IMR-90 (cell line): ENCODE measurements at regions not wholly inside any gene's neighbourhood (a gene's known extent, or its start where the extent isn't known, plus 50 kb on each side); places are given as distances from the start of the nearest gene placed in this dataset.

Experiments
- ATAC-seq: fragments of 200-7000 bp; cut with Tn5 transposase; 2 replicates; pipeline ENCODE4 v1.9.1; 2020; ENCODE audit warnings: low read depth, mild to moderate bottlenecking, moderate library complexity
- BruUV-seq: library from RNA; stranded (reverse); fragments of 400-500 nt; replicated peaks from 2 replicates; lab custom pipeline; 2021; lab: Mats Ljungman, UMichigan
- CTCF ChIA-PET: fragments of 300-600 bp; formaldehyde crosslinking; extraction: SDS; loops from one replicate; lab custom pipeline; 2021; ENCODE audit warnings: antibody characterized with exemption; lab: Yijun Ruan, JAX
- POLR2A ChIA-PET: fragments of 300-600 bp; sonication (Branson Sonifier 250); formaldehyde crosslinking; loops from one replicate; lab custom pipeline; 2022; ENCODE audit warnings: antibody characterized with exemption; ENCODE audit not compliant: unreplicated experiment; lab: Charles Lee
- DNase-seq: peaks from one replicate; pipeline ENCODE4 v3.0.0; 2013
- H2AFZ ChIP-seq: replicated peaks from 2 replicates; pipeline ENCODE3; 2013; ENCODE audit warnings: low read length, mild to moderate bottlenecking; ENCODE audit not compliant: poor library complexity
- H2AK5ac ChIP-seq: 2 replicates; pipeline ENCODE4 v1.6.1; 2013; ENCODE audit warnings: low read depth, low read length, inconsistent platforms
- H2AK9ac ChIP-seq: replicated peaks from 2 replicates; pipeline ENCODE3; 2013; ENCODE audit warnings: mild to moderate bottlenecking, low read depth, low read length, moderate library complexity; ENCODE audit not compliant: poor library complexity
- H2BK120ac ChIP-seq: 2 replicates; pipeline ENCODE4 v1.6.1; 2013; ENCODE audit warnings: low read depth, low read length, inconsistent platforms
- H2BK15ac ChIP-seq: 3 replicates; pipeline ENCODE4 v1.6.1; 2013; ENCODE audit warnings: low read depth, low read length, inconsistent platforms
- H2BK20ac ChIP-seq: 2 replicates; pipeline ENCODE4 v1.6.1; 2013; ENCODE audit warnings: low read depth, mild to moderate bottlenecking, inconsistent platforms, low read length, moderate library complexity
- H2BK5ac ChIP-seq: 2 replicates; pipeline ENCODE4 v1.6.1; 2013; ENCODE audit warnings: mild to moderate bottlenecking, low read depth, low read length, inconsistent platforms; ENCODE audit not compliant: poor library complexity, severe bottlenecking
- H3K14ac ChIP-seq: replicated peaks from 2 replicates; pipeline ENCODE4 v1.6.1; 2013; ENCODE audit warnings: low read depth, low read length, inconsistent platforms
- H3K18ac ChIP-seq: 2 replicates; pipeline ENCODE4 v1.6.1; 2013; ENCODE audit warnings: low read depth, low read length, control low read depth
- H3K23ac ChIP-seq: 2 replicates; pipeline ENCODE4 v1.6.1; 2013; ENCODE audit warnings: low read depth, low read length, inconsistent platforms
- H3K27ac ChIP-seq: 2 replicates; pipeline ENCODE4 v1.5.1; 2013; ENCODE audit warnings: mild to moderate bottlenecking, control low read depth, low read length; ENCODE audit not compliant: insufficient read depth
- H3K27me3 ChIP-seq: 2 replicates; pipeline ENCODE4 v1.6.1; 2013; ENCODE audit warnings: low read length; ENCODE audit not compliant: control insufficient read depth, insufficient read depth
- H3K36me3 ChIP-seq: 2 replicates; pipeline ENCODE4 v1.6.1; 2013; ENCODE audit warnings: low read length, mixed read lengths; ENCODE audit not compliant: control insufficient read depth, insufficient read depth
- H3K4ac ChIP-seq: 2 replicates; pipeline ENCODE4 v1.6.1; 2013; ENCODE audit warnings: low read depth, low read length, inconsistent platforms
- H3K4me1 ChIP-seq: 2 replicates; pipeline ENCODE4 v1.6.1; 2013; ENCODE audit warnings: low read length, mixed read lengths; ENCODE audit not compliant: control insufficient read depth, insufficient read depth
- H3K4me2 ChIP-seq: 2 replicates; pipeline ENCODE4 v1.6.1; 2013; ENCODE audit warnings: low read depth, mild to moderate bottlenecking, control low read depth, low read length, moderate library complexity
- H3K4me3 ChIP-seq: 2 replicates; pipeline ENCODE4 v1.5.1; 2013; ENCODE audit warnings: low read depth, mild to moderate bottlenecking, control low read depth, low read length, moderate library complexity; ENCODE audit not compliant: insufficient read depth
- H3K56ac ChIP-seq: 2 replicates; pipeline ENCODE4 v1.6.1; 2013; ENCODE audit warnings: low read length, inconsistent platforms; ENCODE audit not compliant: insufficient read depth; ENCODE audit errors: extremely low read depth
- H3K79me1 ChIP-seq, 2 experiments: 2 replicates each; pipeline ENCODE4 v1.6.1; 2013; ENCODE audit warnings: low read length in 2 of 2, inconsistent platforms in 1 of 2, low read depth in 1 of 2
- H3K9ac ChIP-seq: 2 replicates; pipeline ENCODE4 v1.6.1; 2013; ENCODE audit warnings: low read depth, low read length, control low read depth
- H3K9me1 ChIP-seq: 2 replicates; pipeline ENCODE4 v1.6.1; 2013; ENCODE audit warnings: low read length, inconsistent platforms; ENCODE audit not compliant: insufficient read depth
- H3K9me3 ChIP-seq: 2 replicates; pipeline ENCODE4 v1.6.1; 2013; ENCODE audit warnings: low read length; ENCODE audit not compliant: control insufficient read depth, insufficient read depth
- H4K20me1 ChIP-seq: 2 replicates; pipeline ENCODE4 v1.6.1; 2013; ENCODE audit warnings: low read length, inconsistent platforms; ENCODE audit not compliant: insufficient read depth
- H4K5ac ChIP-seq: 2 replicates; pipeline ENCODE4 v1.6.1; 2013; ENCODE audit warnings: mild to moderate bottlenecking, low read depth, low read length, control low read depth
- H4K8ac ChIP-seq, 2 experiments: 2 replicates each; pipeline ENCODE4 v1.6.1; 2013; ENCODE audit warnings: low read depth in 2 of 2, low read length in 2 of 2, control low read depth in 1 of 2, inconsistent platforms in 1 of 2
- H4K91ac ChIP-seq: 2 replicates; pipeline ENCODE4 v1.6.1; 2013; ENCODE audit warnings: low read depth, low read length, inconsistent platforms; ENCODE audit not compliant: insufficient read depth
- BHLHE40 ChIP-seq: fragments of 150-350 bp; IDR thresholded peaks from 2 replicates; pipeline ENCODE4 v1.6.1; 2016; ENCODE audit warnings: mild to moderate bottlenecking, low read depth, low read length
- FOS ChIP-seq: fragments of 150-350 bp; IDR thresholded peaks from 2 replicates; pipeline ENCODE4 v1.6.1; 2016; ENCODE audit warnings: low read depth, low read length
- MAFK ChIP-seq: IDR thresholded peaks from 2 replicates; pipeline ENCODE4 v1.6.1; 2012; ENCODE audit warnings: low read depth, low read length, improper control_type of control experiment
- MAZ ChIP-seq: IDR thresholded peaks from 2 replicates; pipeline ENCODE4 v1.6.1; 2012; ENCODE audit warnings: low read depth, mild to moderate bottlenecking, low read length, improper control_type of control experiment, moderate library complexity, borderline replicate concordance
- MXI1 ChIP-seq: IDR thresholded peaks from 2 replicates; pipeline ENCODE4 v1.6.1; 2012; ENCODE audit warnings: low read depth, mild to moderate bottlenecking, low read length, moderate library complexity, borderline replicate concordance
- NFE2L2 ChIP-seq: fragments of 150-350 bp; IDR thresholded peaks from 2 replicates; pipeline ENCODE4 v1.6.1; 2016; ENCODE audit warnings: low read depth, mild to moderate bottlenecking, low read length
- POLR2A ChIP-seq: IDR thresholded peaks from 2 replicates; pipeline ENCODE4 v1.6.1; 2012; ENCODE audit warnings: mild to moderate bottlenecking, low read depth, low read length
- WGBS, 2 experiments: methylation state at CpG; one replicate each; pipeline versions ENCODE4 v1.1.5 to v1.1.7; 2013; ENCODE audit warnings: missing lambda C conversion rate in 2 of 2; ENCODE audit not compliant: insufficient read length in 1 of 2; ENCODE audit errors: extremely low coverage in 2 of 2; 5-methylcytosine and 5-hydroxymethylcytosine counted together
- dilution Hi-C: fragments of 300-500 bp; cut with HindIII; formaldehyde crosslinking; loops from one replicate; pipeline ENCODE4 v1.14.3; 2018; ENCODE audit warnings: low sequenced_read_pairs; ENCODE audit not compliant: unreplicated experiment
- in situ Hi-C: fragments of 300-500 bp; cut with MboI; formaldehyde crosslinking; loops from 3 replicates; pipeline ENCODE4 v1.14.3; 2019; ENCODE audit warnings: low sequenced_read_pairs, inconsistent platforms, mixed read lengths
- intact Hi-C: fragments of 100-400 bp; cut with micrococcal nuclease; formaldehyde crosslinking; loops from 2 replicates; pipeline ENCODE4 v1.10.0; 2022
- TF ChIP-seq, protein P1 (sequence below): fragments of 150-350 bp; IDR thresholded peaks from 2 replicates; pipeline ENCODE4 v1.6.1; 2016; ENCODE audit warnings: low read depth, mild to moderate bottlenecking, low read length, moderate library complexity, borderline replicate concordance

DNA sequence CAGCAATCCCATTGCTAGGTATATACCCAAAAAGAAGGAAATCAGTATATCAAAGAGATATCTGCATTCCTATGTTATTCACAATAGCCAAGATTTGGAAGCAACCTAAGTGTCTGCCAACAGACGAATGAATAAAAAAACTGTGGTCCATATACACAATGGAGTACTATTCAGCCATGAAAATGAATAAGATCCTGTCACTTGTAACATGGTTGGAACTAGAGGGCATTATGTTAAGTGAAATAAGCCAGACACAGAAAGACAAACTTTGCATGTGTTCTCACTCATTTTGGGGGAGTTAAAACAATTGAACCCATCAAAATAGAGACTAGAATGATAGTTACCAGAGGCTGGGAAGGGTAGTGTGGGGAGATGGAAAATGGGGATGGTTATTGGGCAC lies 323.5 kb upstream of the NFE2L3 start:
- H4K5ac ChIP-seq = no peak overlapping the region
- TF ChIP-seq BHLHE40 = no peak
- TF ChIP-seq MAFK = no peak
- no peak for TF ChIP-seq POLR2A
- TF ChIP-seq, protein P1, sequence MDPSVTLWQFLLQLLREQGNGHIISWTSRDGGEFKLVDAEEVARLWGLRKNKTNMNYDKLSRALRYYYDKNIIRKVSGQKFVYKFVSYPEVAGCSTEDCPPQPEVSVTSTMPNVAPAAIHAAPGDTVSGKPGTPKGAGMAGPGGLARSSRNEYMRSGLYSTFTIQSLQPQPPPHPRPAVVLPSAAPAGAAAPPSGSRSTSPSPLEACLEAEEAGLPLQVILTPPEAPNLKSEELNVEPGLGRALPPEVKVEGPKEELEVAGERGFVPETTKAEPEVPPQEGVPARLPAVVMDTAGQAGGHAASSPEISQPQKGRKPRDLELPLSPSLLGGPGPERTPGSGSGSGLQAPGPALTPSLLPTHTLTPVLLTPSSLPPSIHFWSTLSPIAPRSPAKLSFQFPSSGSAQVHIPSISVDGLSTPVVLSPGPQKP = no peak
- no peak for TF ChIP-seq MAZ
- TF ChIP-seq MXI1 = no peak
- no peak for TF ChIP-seq NFE2L2
- TF ChIP-seq FOS = no peak
- H2BK20ac ChIP-seq = no peak overlapping the region
- H3K79me1 ChIP-seq = no peaks in the 10 kb centered on the region
- H3K9me1 ChIP-seq = no peaks in the 10 kb centered on the region
- no peak overlapping the region for H2BK5ac ChIP-seq
- H4K8ac ChIP-seq = no peak overlapping the region
- H3K18ac ChIP-seq = no peak overlapping the region
- no peak overlapping the region for H3K23ac ChIP-seq
- DNase-seq (no peak), ATAC-seq (no peak)
- no peak overlapping the region for H4K91ac ChIP-seq
- H2AK5ac ChIP-seq = no peak overlapping the region
- POLR2A ChIA-PET = no interaction called here
- no peak overlapping the region for H2BK120ac ChIP-seq
- H3K4ac ChIP-seq = no peak overlapping the region
- in situ Hi-C loops (no loop called here), dilution Hi-C loops (no loop called here), intact Hi-C loops (no loop called here)
- H3K4me1 ChIP-seq = peaks cover 11% of the 10 kb centered on the region
- CTCF ChIA-PET = no interaction called here
- H3K36me3 ChIP-seq = no peaks in the 10 kb centered on the region
- no CpG with 5 or more reads among the region's 1 CpG for WGBS, 2 experiments
- no peak overlapping the region for H2AFZ ChIP-seq
- no TSS peak for BruUV-seq
- H3K9me3 ChIP-seq = no peaks in the 10 kb centered on the region
- H2BK15ac ChIP-seq = no peak overlapping the region
- H3K27ac ChIP-seq = no peak overlapping the region
- no peak overlapping the region for H3K4me3 ChIP-seq
- H3K14ac ChIP-seq = no peak overlapping the region
- no peak overlapping the region for H3K4me2 ChIP-seq
- no peak overlapping the region for H2AK9ac ChIP-seq
- H3K56ac ChIP-seq = no peak overlapping the region
- no peak overlapping the region for H3K9ac ChIP-seq
- no peaks in the 10 kb centered on the region; the same call in 1 of the 2 replicates for H3K27me3 ChIP-seq
- H4K20me1 ChIP-seq = no peaks in the 10 kb centered on the region
